DMS153 (cell line): ENCODE measurements at regions not wholly inside any gene's neighbourhood (a gene's known extent, or its start where the extent isn't known, plus 50 kb on each side); places are given as distances from the start of the nearest gene placed in this dataset.
A peak's percentile ranks its signal among the peaks of the same experiment; 100 is the strongest.

Experiments used
- DNase-seq: peaks from one replicate; lab custom pipeline; 2025; lab: John Stamatoyannopoulos, UW

DNA sequence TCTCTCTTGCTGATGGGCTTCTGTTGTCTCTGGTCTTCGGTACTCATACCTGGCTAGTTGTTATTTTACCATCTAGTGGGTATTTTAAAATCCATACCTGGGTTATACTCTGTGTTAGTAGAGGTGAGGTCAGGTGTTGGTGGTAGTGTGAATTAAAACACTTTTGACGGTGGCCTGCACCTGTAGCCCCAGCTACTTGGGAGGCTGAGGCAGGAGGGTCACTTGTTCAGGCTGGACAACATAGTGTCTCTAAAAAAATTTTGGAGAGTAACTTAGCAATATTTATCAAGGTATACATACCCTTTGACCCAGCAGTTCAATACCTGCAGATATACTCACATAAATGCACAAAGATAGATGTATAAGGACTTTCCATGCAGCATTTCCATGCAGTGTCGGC, 55.4 kb downstream of the GSX1 start:
- no peak for DNase-seq

DNA sequence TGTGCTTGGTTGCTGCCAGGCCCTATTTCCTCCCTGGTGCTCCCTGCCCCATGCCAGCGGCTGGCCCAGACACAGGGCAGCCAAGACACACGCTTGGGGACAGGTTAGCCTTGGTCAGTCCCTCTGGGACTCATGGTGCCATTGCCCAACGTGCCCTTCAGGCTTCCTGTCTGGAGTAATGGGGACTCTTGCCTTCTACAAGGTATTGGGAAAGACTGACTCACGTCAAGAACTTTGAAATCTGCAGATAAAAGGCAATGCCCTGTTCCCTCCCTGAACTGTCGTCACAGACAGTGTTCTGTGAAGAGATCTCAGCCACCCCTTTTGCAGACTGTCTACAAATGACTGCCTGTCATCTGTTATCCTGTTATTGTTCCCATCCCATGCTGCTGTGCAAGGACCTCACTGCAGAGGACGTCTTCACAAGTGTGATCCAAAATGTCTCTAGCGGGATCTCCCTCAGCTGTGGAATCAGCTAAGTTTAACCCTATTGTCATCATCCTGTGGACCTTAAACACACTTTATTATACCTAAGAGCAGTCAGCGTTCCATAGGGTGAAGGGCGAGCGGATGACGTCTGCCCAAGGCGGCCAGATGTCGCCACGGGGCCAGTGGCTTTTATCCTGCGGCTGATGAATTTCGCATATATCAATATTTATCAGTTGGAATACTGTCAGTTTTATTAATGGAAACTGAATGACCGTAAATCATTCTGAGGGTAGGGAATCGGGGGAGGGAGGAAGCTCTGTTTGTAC, 59.0 kb downstream of the GSX1 start:
- DNase-seq = no peak

DNA sequence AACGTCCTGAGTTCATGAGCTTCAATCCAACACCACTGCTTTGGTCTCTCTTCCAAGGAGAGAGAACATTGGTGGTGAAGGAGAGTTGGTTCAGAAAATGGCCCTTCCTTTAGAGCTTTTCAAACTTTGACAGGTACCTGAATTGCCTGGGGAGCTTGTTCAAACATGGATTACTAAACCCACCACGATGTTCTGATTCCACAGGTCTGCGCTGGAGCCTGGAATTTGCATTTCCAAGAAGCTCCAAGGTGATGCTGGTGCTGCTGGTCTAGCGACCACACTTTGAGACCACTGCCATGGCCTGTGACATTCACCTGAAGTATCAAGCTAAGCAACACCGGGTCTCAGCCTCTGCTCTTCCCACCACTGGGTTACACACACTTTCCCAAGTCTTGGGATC, 60.2 kb downstream of the GSX1 start:
- DNase-seq = no peak

DNA sequence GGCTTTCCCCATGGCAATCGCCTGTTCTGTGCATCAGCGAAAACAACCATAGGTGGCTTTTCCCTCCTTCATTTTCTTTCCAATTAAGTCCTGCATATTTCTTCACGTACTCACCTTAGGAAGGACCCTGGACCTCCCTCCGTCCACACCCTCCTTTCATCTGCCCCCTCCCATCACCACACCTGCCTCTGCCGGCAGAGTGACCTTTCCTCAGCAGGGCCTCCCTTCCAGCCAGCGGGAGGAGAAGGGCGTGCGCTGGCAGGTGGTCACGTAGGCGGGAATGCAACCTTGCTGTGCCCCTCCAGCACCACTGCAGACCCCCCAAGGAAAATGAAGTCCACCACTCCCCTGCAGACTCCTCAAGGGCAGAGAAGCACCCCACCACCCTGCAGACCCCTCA, 61.1 kb downstream of the GSX1 start:
- no peak for DNase-seq

DNA sequence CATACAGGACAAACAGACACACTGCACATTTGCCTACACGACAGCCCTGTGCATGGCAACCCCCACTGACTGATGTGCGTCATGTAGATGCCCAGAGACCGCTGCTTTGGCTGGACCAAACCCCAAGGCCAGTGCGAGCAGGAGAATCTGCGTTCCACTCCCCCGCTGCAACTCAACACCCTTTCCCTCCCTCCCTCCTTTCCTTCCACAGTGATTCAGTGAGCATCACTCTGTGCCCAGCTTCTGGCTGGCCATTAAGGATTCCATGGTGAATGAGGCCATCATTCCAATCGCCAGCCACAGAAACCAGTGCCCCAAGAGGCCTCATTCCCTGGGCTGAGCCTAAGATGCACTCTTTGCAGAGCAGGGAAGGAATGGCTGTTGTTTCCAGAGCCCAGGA, 61.6 kb downstream of the GSX1 start:
- DNase-seq = no peak

DNA sequence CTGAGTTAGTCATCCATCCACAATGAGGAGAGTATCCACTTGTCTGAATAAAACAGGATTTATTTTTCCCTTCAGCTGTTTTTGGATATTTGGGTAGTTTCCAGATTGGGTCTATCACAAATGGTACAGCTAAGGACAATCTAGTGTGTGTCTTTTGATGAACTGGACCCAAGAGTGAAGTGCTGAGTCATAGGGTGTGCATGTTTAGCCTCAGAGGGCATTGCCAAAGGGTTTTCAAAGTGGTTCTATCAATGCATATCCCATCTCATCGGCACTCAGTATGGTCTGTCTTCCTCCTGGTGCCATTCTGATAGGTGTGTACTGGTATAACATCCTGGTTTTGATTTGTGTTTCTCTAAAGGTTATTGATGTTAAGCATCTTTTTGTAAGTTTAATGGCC, 62.3 kb downstream of the GSX1 start:
- DNase-seq = no peak

DNA sequence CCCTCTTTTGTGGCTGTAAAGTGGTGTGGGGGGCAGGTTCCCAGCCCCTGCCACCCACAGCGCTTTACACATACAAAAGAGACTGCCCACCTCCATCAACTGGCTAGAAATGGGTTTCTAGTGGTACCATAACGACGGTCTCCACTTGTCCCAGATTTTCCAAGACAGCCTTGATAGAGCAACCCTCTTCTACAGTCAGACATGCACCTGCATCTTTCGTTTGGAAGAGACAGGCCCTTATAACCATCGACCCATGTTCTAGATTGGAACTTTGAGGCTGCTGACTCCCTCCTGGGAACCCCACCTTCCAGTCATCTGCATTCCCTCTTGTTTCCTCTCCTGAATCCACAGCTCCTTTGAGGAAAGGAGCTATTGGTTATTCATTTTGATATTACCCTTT, 63.1 kb downstream of the GSX1 start:
- DNase-seq = no peak

DNA sequence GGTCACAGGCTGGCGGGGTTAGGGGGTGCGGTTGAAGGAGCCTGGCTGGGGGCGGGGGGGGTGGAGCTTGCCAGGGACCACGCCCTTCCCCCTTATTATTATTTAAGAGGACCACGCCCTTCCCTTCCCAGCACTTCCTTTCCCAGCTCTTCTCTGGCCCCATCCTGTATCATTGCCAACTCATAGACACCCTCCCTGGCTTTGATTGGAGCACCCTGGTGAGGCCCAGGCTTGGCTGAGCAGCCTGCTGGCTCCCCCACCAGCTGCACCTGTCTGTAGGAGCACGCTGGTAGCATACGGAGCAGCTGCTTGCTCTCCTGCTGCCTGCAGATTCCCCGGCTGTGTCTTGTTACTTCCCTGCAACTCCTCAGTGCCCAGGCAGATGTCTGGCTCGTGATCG, 62.5 kb upstream of the PDX1 start:
- peak; percentile 86 for DNase-seq

DNA sequence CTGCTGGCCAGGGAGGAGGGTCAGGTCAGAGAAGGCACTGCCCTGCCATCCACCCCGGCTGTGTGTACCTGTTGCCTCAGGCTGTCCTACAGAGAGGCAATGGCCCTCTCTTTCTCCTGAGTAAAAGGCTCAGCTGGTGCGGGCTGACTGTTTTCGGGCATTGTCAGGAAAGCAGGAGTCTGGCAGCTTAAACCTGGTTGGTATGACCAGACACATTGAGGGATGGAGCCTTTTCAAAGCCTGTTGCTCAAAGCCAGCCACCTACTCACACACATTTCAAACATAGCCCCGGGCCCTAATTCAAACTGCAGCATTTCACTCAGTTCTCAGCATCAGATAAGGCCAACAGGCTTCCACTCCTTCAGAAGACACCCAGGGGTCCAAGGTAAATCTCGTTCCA, 61.8 kb upstream of the PDX1 start:
- DNase-seq = no peak

DNA sequence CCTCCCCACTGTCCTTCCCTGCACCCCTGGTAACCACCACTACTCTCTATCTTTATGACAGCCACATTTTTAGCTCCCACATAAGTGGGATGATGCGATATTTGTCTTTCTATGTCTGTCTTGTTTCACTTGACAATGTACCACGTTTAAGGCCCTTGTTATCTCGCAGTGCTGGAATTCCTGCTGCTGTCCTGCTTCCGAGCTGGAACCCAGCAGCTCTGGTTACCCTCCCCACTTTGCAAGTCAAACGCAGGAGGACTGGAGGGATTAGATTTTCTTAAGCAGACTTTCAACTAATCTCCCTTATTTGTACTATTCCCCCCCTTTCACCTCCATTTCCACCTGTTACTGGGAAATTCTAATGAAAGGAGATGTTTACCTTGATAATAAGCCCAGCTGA, 59.1 kb upstream of the PDX1 start:
- no peak for DNase-seq

DNA sequence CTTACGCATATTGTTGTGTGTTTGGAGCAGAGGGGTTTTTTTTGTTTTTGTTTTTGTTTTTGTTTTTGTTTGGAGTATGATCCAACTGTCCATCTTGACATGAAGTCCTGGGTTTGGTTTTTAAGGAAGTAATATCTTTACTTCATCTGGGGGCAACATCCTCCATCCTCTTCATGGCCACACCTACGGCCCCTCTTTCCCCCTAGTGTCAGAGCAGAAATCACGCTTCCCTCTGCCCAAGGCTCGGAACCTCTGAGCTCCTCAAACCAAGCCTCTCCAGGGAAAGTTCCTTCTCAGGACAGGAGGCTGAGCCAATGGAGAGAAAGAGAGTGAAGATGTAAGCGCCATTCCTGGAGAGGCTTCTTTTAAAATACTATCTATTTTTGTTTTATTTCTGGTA, 58.6 kb upstream of the PDX1 start:
- no peak for DNase-seq

DNA sequence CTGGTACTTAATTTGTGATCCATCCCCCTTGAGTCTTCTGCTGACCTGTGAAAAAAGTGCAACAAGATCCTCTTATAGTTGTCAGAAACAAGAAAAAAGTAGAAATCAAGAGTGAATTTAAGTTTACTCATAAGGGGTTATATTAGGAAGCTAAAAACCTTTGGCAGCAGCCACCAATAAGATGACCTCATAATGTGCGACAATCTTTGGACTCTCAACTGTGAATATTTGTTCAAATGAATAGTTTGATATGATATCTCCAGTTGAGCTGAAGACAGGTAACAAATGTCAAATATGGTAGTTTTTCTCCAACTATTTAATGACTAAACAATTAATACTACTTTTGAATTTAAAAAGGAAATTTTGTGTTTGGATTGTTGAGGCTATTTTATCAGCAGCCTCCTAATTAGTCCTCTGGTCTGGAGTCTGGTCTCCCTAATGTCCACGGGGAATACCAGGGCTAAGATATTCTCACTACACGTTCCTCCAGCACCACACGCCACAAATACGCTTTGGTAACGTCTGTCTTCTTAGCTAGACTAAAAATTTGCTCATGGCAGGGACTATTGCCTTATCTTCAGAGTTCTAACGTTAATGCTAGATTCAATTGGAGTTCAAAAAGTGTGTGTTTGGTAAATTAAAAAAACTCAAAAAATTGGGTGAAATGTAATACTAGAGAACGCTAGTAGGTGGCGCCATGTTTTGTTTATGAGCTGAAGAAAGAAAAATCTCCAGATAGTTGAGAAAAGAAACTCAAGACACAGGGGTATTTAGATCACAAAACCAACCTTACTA, 51.0 kb upstream of the PDX1 start:
- DNase-seq = no peak

DNA sequence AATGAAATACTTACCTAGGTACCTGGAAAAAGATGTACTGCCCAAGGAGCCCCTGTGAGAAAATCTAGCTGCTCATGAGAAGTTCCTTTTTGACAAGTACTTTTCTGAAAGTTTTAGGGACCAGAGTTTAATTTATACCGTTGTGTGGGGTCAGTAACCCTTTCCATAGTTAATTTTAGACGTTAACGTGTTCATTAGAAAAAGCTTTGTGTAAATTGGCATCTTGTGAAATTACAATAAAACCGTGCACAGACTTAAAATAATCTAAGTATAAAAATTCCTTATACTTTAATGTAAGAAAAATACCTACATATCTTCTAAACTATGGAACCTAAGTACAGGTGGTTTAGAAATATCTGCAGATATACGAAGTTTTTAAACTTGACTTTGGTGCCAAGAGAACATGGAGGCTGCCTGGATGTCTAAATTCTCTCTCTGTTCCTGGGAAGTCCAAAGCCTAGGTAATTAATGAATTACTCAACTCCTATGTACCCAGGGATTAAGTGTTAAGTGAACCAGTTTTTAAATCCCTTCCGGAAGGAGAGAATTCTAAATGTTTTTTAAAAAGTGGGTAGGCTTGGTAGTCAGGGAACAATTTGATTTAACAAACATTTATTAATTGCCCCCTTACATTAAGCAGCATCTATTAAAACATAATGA, 50.2 kb upstream of the PDX1 start:
- no peak for DNase-seq
